OCI-LY7 (cell line): ENCODE measurements at regions not wholly inside any gene's neighbourhood (a gene's known extent, or its start where the extent isn't known, plus 50 kb on each side); places are given as distances from the start of the nearest gene placed in this dataset.

Experiments
- BruUV-seq: library from RNA; stranded (reverse); fragments of 400-500 nt; replicated peaks from 2 replicates; lab custom pipeline; 2021; lab: Mats Ljungman, UMichigan
- CTCF ChIA-PET: fragments of 300-600 bp; sonication (Branson Sonifier 250); formaldehyde crosslinking; loops from one replicate; lab custom pipeline; 2022; ENCODE audit warnings: antibody characterized with exemption; ENCODE audit not compliant: unreplicated experiment; lab: Charles Lee
- POLR2A ChIA-PET: fragments of 300-600 bp; sonication (Branson Sonifier 250); formaldehyde crosslinking; loops from one replicate; lab custom pipeline; 2022; ENCODE audit warnings: antibody characterized with exemption; lab: Charles Lee
- DNase-seq: peaks from one replicate; pipeline ENCODE4 v3.0.0-alpha.2; 2015; ENCODE audit warnings: low spot score
- H2AFZ ChIP-seq: fragments of 200-600 bp; sonication (generic), shearing (Covaris generic); 2 replicates; pipeline ENCODE4 v1.6.1; 2014; ENCODE audit warnings: mild to moderate bottlenecking, antibody characterized with exemption, low read length, moderate library complexity
- H3K27ac ChIP-seq: fragments of 200-600 bp; sonication (generic); 2 replicates; pipeline ENCODE4 v1.5.1; 2014; ENCODE audit warnings: mixed run types, low read depth, mild to moderate bottlenecking, moderate library complexity, low read length, inconsistent platforms; ENCODE audit not compliant: poor library complexity, severe bottlenecking
- H3K36me3 ChIP-seq: fragments of 200-600 bp; sonication (generic); 2 replicates; pipeline ENCODE4 v1.6.1; 2014; ENCODE audit warnings: mild to moderate bottlenecking, antibody characterized with exemption, low read length, moderate library complexity, mixed read lengths; ENCODE audit not compliant: insufficient read depth
- H3K4me1 ChIP-seq: fragments of 200-600 bp; sonication (generic); 2 replicates; pipeline ENCODE4 v1.5.1; 2014; ENCODE audit warnings: mild to moderate bottlenecking, low read length; ENCODE audit not compliant: insufficient read depth, poor library complexity, severe bottlenecking
- H3K4me2 ChIP-seq: fragments of 200-600 bp; sonication (generic); 2 replicates; pipeline ENCODE4 v1.6.1; 2014; ENCODE audit warnings: mild to moderate bottlenecking, low read length
- H3K4me3 ChIP-seq: fragments of 200-600 bp; sonication (generic); 2 replicates; pipeline ENCODE4 v1.5.1; 2014; ENCODE audit warnings: mild to moderate bottlenecking, low read depth, low read length; ENCODE audit not compliant: poor library complexity, severe bottlenecking
- H3K79me2 ChIP-seq: fragments of 200-600 bp; sonication (generic); 2 replicates; pipeline ENCODE4 v1.6.1; 2016; ENCODE audit warnings: low read depth, mild to moderate bottlenecking, low read length, moderate library complexity, mixed read lengths; ENCODE audit not compliant: insufficient read depth
- H3K9me2 ChIP-seq: fragments of 200-600 bp; sonication (generic); 2 replicates; pipeline ENCODE4 v1.6.1; 2016; ENCODE audit warnings: mild to moderate bottlenecking, low read length, mixed read lengths; ENCODE audit not compliant: insufficient read depth
- H3K9me3 ChIP-seq: fragments of 200-600 bp; sonication (generic); 2 replicates; pipeline ENCODE4 v1.6.1; 2014; ENCODE audit warnings: mild to moderate bottlenecking, mixed run types, low read length, mixed read lengths
- H4K20me1 ChIP-seq: fragments of 200-600 bp; sonication (generic); 2 replicates; pipeline ENCODE4 v1.6.1; 2014; ENCODE audit warnings: mild to moderate bottlenecking, antibody characterized with exemption, low read length, moderate library complexity, mixed read lengths; ENCODE audit not compliant: insufficient read depth
- EZH2phosphoT487 ChIP-seq: fragments of 200-600 bp; sonication (generic); IDR thresholded peaks from 2 replicates; pipeline ENCODE4 v1.6.1; 2018; ENCODE audit warnings: low read depth, borderline replicate concordance, mild to moderate bottlenecking, mixed run types, antibody characterized with exemption, low read length, moderate library complexity, mixed read lengths
- intact Hi-C: fragments of 100-400 bp; cut with micrococcal nuclease; formaldehyde crosslinking; loops from one replicate; pipeline ENCODE4 v1.10.0; 2022; ENCODE audit not compliant: unreplicated experiment
- TF ChIP-seq, protein P1 (sequence below): fragments of 200-600 bp; sonication (generic); conservative IDR thresholded peaks from 2 replicates; pipeline ENCODE4 v1.5.1; 2014; ENCODE audit warnings: mild to moderate bottlenecking, antibody characterized with exemption, low read length, moderate library complexity, mixed read lengths

DNA sequence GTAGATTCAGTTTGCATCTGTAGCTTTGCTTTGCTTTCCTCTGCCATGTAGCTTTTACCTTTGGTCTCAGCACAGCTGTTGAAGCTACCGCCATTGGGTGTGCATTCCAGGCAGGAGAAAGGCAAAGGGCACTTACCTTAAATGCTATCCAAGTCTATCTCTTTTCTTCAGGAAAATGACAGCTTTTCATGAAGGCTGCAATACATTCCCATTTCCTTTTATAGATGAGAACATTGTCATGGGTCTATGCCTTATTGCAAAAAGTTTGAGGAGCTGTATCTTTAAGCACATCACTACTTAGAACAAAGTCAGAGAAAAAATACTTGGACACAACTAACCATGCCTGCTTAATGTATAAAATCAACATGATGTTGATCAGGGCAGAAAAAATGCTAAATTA, 266.8 kb downstream of the DOK5 start:
- TF ChIP-seq, protein P1, sequence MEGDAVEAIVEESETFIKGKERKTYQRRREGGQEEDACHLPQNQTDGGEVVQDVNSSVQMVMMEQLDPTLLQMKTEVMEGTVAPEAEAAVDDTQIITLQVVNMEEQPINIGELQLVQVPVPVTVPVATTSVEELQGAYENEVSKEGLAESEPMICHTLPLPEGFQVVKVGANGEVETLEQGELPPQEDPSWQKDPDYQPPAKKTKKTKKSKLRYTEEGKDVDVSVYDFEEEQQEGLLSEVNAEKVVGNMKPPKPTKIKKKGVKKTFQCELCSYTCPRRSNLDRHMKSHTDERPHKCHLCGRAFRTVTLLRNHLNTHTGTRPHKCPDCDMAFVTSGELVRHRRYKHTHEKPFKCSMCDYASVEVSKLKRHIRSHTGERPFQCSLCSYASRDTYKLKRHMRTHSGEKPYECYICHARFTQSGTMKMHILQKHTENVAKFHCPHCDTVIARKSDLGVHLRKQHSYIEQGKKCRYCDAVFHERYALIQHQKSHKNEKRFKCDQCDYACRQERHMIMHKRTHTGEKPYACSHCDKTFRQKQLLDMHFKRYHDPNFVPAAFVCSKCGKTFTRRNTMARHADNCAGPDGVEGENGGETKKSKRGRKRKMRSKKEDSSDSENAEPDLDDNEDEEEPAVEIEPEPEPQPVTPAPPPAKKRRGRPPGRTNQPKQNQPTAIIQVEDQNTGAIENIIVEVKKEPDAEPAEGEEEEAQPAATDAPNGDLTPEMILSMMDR = no peak
- no peak for TF ChIP-seq EZH2phosphoT487
- Histone ChIP-seq H3K4me3 (no peak overlapping the region), H2AFZ (no peak overlapping the region), H3K9me2 (no peaks in the 10 kb centered on the region), H3K36me3 (no peaks in the 10 kb centered on the region), H3K79me2 (no peaks in the 10 kb centered on the region), H3K27ac (no peak overlapping the region), H3K9me3 (no peaks in the 10 kb centered on the region), H3K4me1 (no peaks in the 10 kb centered on the region), H4K20me1 (no peaks in the 10 kb centered on the region), H3K4me2 (no peak overlapping the region)
- ChIA-PET POLR2A (interaction anchor here (1.0 kb wide), 1 partner anchor 22 kb away, joined by 3 read pairs; no protein-coding TSS in a partner anchor), CTCF (no interaction called here)
- no peak for DNase-seq
- BruUV-seq = no TSS peak
- intact Hi-C loops = no loop called here

DNA sequence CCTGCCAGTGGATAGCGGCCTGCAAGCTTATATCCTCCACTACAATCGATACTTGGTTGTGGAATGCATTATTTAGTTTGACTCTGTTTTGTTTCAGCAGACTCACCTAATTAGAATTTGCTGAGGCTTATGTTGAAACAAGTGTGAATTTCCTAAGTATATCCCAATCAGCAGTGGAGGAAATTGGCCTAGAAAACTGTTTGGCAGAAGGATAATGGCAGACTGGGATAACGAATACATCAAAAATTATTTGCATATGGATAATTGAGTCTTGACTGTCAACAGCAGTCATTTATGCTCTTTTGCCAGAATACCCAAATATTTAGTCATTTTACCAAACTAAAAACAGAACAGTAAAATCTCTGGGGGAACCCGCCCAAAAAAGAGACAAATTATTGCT, 261.0 kb downstream of the DOK5 start:
- intact Hi-C loops = no loop called here
- DNase-seq = no peak
- ChIA-PET POLR2A (interaction anchor here (0.5 kb wide), 1 partner anchor 49 kb away, joined by 3 read pairs; no protein-coding TSS in a partner anchor), CTCF (no interaction called here)
- H3K9me3 ChIP-seq = no peaks in the 10 kb centered on the region
- H4K20me1 ChIP-seq = no peaks in the 10 kb centered on the region
- H3K4me3 ChIP-seq = no peak overlapping the region
- H3K27ac ChIP-seq = no peak overlapping the region
- TF ChIP-seq, protein P1 = no peak
- no peak for TF ChIP-seq EZH2phosphoT487
- no peaks in the 10 kb centered on the region for H3K9me2 ChIP-seq
- H3K4me1 ChIP-seq = no peaks in the 10 kb centered on the region
- no peaks in the 10 kb centered on the region for H3K36me3 ChIP-seq
- H3K4me2 ChIP-seq = no peak overlapping the region
- no peaks in the 10 kb centered on the region for H3K79me2 ChIP-seq
- BruUV-seq = no TSS peak
- no peak overlapping the region for H2AFZ ChIP-seq

DNA sequence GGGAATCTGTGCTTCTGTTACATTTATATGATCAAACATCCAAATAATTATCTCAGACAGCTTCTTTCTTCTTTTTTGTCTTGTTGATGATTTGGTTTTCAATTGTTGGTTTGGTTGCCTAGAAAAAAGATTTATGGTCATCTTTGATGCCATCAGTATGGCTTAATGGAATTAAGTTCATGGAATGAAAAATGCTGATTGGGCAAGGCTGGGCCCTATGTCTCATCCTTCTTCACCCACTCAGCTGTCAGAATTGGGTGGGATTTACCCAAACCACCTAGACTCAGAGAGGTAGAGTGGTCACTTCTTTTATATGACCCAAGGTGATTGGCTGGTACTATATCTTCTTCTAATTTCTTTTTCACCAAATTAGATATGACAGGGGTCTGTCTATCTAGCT, 258.3 kb downstream of the DOK5 start:
- CTCF ChIA-PET = no interaction called here
- H3K36me3 ChIP-seq = no peaks in the 10 kb centered on the region
- no peak for DNase-seq
- H3K9me2 ChIP-seq = no peaks in the 10 kb centered on the region
- H4K20me1 ChIP-seq = no peaks in the 10 kb centered on the region
- H3K9me3 ChIP-seq = no peaks in the 10 kb centered on the region
- intact Hi-C loops = no loop called here
- H3K4me2 ChIP-seq = no peak overlapping the region
- no peak overlapping the region for H3K27ac ChIP-seq
- no peak overlapping the region for H2AFZ ChIP-seq
- no peak for TF ChIP-seq EZH2phosphoT487
- TF ChIP-seq, protein P1 = no peak
- H3K4me1 ChIP-seq = no peaks in the 10 kb centered on the region
- no peaks in the 10 kb centered on the region for H3K79me2 ChIP-seq
- BruUV-seq = no TSS peak
- POLR2A ChIA-PET = interaction anchor here (0.6 kb wide), 1 partner anchor 563 kb away, joined by 3 read pairs; no protein-coding TSS in a partner anchor
- H3K4me3 ChIP-seq = no peak overlapping the region
